IMR-90 (cell line): ENCODE measurements at regions not wholly inside any gene's neighbourhood (a gene's known extent, or its start where the extent isn't known, plus 50 kb on each side); places are given as distances from the start of the nearest gene placed in this dataset.

ENCODE experiments used
- ATAC-seq: fragments of 200-7000 bp; cut with Tn5 transposase; 2 replicates; pipeline ENCODE4 v1.9.1; 2020; ENCODE audit warnings: low read depth, mild to moderate bottlenecking, moderate library complexity
- BruUV-seq: library from RNA; stranded (reverse); fragments of 400-500 nt; replicated peaks from 2 replicates; lab custom pipeline; 2021; lab: Mats Ljungman, UMichigan
- CTCF ChIA-PET: fragments of 300-600 bp; formaldehyde crosslinking; extraction: SDS; loops from one replicate; lab custom pipeline; 2021; ENCODE audit warnings: antibody characterized with exemption; lab: Yijun Ruan, JAX
- POLR2A ChIA-PET: fragments of 300-600 bp; sonication (Branson Sonifier 250); formaldehyde crosslinking; loops from one replicate; lab custom pipeline; 2022; ENCODE audit warnings: antibody characterized with exemption; ENCODE audit not compliant: unreplicated experiment; lab: Charles Lee
- DNase-seq: peaks from one replicate; pipeline ENCODE4 v3.0.0; 2013
- H2AFZ ChIP-seq: replicated peaks from 2 replicates; pipeline ENCODE3; 2013; ENCODE audit warnings: low read length, mild to moderate bottlenecking; ENCODE audit not compliant: poor library complexity
- H2AK5ac ChIP-seq: 2 replicates; pipeline ENCODE4 v1.6.1; 2013; ENCODE audit warnings: low read depth, low read length, inconsistent platforms
- H2AK9ac ChIP-seq: replicated peaks from 2 replicates; pipeline ENCODE3; 2013; ENCODE audit warnings: mild to moderate bottlenecking, low read depth, low read length, moderate library complexity; ENCODE audit not compliant: poor library complexity
- H2BK120ac ChIP-seq: 2 replicates; pipeline ENCODE4 v1.6.1; 2013; ENCODE audit warnings: low read depth, low read length, inconsistent platforms
- H2BK15ac ChIP-seq: 3 replicates; pipeline ENCODE4 v1.6.1; 2013; ENCODE audit warnings: low read depth, low read length, inconsistent platforms
- H2BK20ac ChIP-seq: 2 replicates; pipeline ENCODE4 v1.6.1; 2013; ENCODE audit warnings: low read depth, mild to moderate bottlenecking, inconsistent platforms, low read length, moderate library complexity
- H2BK5ac ChIP-seq: 2 replicates; pipeline ENCODE4 v1.6.1; 2013; ENCODE audit warnings: mild to moderate bottlenecking, low read depth, low read length, inconsistent platforms; ENCODE audit not compliant: poor library complexity, severe bottlenecking
- H3K14ac ChIP-seq: replicated peaks from 2 replicates; pipeline ENCODE4 v1.6.1; 2013; ENCODE audit warnings: low read depth, low read length, inconsistent platforms
- H3K18ac ChIP-seq: 2 replicates; pipeline ENCODE4 v1.6.1; 2013; ENCODE audit warnings: low read depth, low read length, control low read depth
- H3K23ac ChIP-seq: 2 replicates; pipeline ENCODE4 v1.6.1; 2013; ENCODE audit warnings: low read depth, low read length, inconsistent platforms
- H3K27ac ChIP-seq: 2 replicates; pipeline ENCODE4 v1.5.1; 2013; ENCODE audit warnings: mild to moderate bottlenecking, control low read depth, low read length; ENCODE audit not compliant: insufficient read depth
- H3K27me3 ChIP-seq: 2 replicates; pipeline ENCODE4 v1.6.1; 2013; ENCODE audit warnings: low read length; ENCODE audit not compliant: control insufficient read depth, insufficient read depth
- H3K36me3 ChIP-seq: 2 replicates; pipeline ENCODE4 v1.6.1; 2013; ENCODE audit warnings: low read length, mixed read lengths; ENCODE audit not compliant: control insufficient read depth, insufficient read depth
- H3K4ac ChIP-seq: 2 replicates; pipeline ENCODE4 v1.6.1; 2013; ENCODE audit warnings: low read depth, low read length, inconsistent platforms
- H3K4me1 ChIP-seq: 2 replicates; pipeline ENCODE4 v1.6.1; 2013; ENCODE audit warnings: low read length, mixed read lengths; ENCODE audit not compliant: control insufficient read depth, insufficient read depth
- H3K4me2 ChIP-seq: 2 replicates; pipeline ENCODE4 v1.6.1; 2013; ENCODE audit warnings: low read depth, mild to moderate bottlenecking, control low read depth, low read length, moderate library complexity
- H3K4me3 ChIP-seq: 2 replicates; pipeline ENCODE4 v1.5.1; 2013; ENCODE audit warnings: low read depth, mild to moderate bottlenecking, control low read depth, low read length, moderate library complexity; ENCODE audit not compliant: insufficient read depth
- H3K56ac ChIP-seq: 2 replicates; pipeline ENCODE4 v1.6.1; 2013; ENCODE audit warnings: low read length, inconsistent platforms; ENCODE audit not compliant: insufficient read depth; ENCODE audit errors: extremely low read depth
- H3K79me1 ChIP-seq, 2 experiments: 2 replicates each; pipeline ENCODE4 v1.6.1; 2013; ENCODE audit warnings: low read length in 2 of 2, inconsistent platforms in 1 of 2, low read depth in 1 of 2
- H3K9ac ChIP-seq: 2 replicates; pipeline ENCODE4 v1.6.1; 2013; ENCODE audit warnings: low read depth, low read length, control low read depth
- H3K9me1 ChIP-seq: 2 replicates; pipeline ENCODE4 v1.6.1; 2013; ENCODE audit warnings: low read length, inconsistent platforms; ENCODE audit not compliant: insufficient read depth
- H3K9me3 ChIP-seq: 2 replicates; pipeline ENCODE4 v1.6.1; 2013; ENCODE audit warnings: low read length; ENCODE audit not compliant: control insufficient read depth, insufficient read depth
- H4K20me1 ChIP-seq: 2 replicates; pipeline ENCODE4 v1.6.1; 2013; ENCODE audit warnings: low read length, inconsistent platforms; ENCODE audit not compliant: insufficient read depth
- H4K5ac ChIP-seq: 2 replicates; pipeline ENCODE4 v1.6.1; 2013; ENCODE audit warnings: mild to moderate bottlenecking, low read depth, low read length, control low read depth
- H4K8ac ChIP-seq, 2 experiments: 2 replicates each; pipeline ENCODE4 v1.6.1; 2013; ENCODE audit warnings: low read depth in 2 of 2, low read length in 2 of 2, control low read depth in 1 of 2, inconsistent platforms in 1 of 2
- H4K91ac ChIP-seq: 2 replicates; pipeline ENCODE4 v1.6.1; 2013; ENCODE audit warnings: low read depth, low read length, inconsistent platforms; ENCODE audit not compliant: insufficient read depth
- FOS ChIP-seq: fragments of 150-350 bp; IDR thresholded peaks from 2 replicates; pipeline ENCODE4 v1.6.1; 2016; ENCODE audit warnings: low read depth, low read length
- MAZ ChIP-seq: IDR thresholded peaks from 2 replicates; pipeline ENCODE4 v1.6.1; 2012; ENCODE audit warnings: low read depth, mild to moderate bottlenecking, low read length, improper control_type of control experiment, moderate library complexity, borderline replicate concordance
- WGBS, 2 experiments: methylation state at CpG; one replicate each; pipeline versions ENCODE4 v1.1.5 to v1.1.7; 2013; ENCODE audit warnings: missing lambda C conversion rate in 2 of 2; ENCODE audit not compliant: insufficient read length in 1 of 2; ENCODE audit errors: extremely low coverage in 2 of 2; 5-methylcytosine and 5-hydroxymethylcytosine counted together
- dilution Hi-C: fragments of 300-500 bp; cut with HindIII; formaldehyde crosslinking; loops from one replicate; pipeline ENCODE4 v1.14.3; 2018; ENCODE audit warnings: low sequenced_read_pairs; ENCODE audit not compliant: unreplicated experiment
- in situ Hi-C: fragments of 300-500 bp; cut with MboI; formaldehyde crosslinking; loops from 3 replicates; pipeline ENCODE4 v1.14.3; 2019; ENCODE audit warnings: low sequenced_read_pairs, inconsistent platforms, mixed read lengths
- intact Hi-C: fragments of 100-400 bp; cut with micrococcal nuclease; formaldehyde crosslinking; loops from 2 replicates; pipeline ENCODE4 v1.10.0; 2022

DNA sequence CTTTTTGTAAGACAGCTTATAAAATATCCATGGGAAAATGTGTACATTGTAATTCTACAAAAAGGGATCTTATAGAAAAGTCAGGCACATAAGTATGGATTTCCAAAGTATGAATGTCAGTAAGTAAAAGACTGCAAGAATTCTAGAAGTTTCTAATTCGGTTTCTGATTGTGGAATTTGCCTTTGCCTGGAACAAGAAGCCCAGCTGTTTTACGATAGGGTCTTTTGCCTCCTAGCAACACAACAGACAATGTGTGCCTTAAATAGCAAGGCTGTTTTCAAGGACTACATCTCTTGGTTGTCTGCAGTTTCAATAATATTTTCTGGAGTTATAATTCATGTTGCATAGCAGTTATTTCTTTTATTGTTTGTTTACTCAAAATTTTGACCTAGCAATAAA lies 312.9 kb downstream of the MTX2 start:
- dilution Hi-C loops: no loop called here
- POLR2A ChIA-PET: no interaction called here
- no TSS peak for BruUV-seq

More for the DNA sequence above, 312.9 kb downstream of the MTX2 start:
- Histone ChIP-seq H2AK5ac (no peak overlapping the region), H3K27me3 (no peaks in the 10 kb centered on the region; the same call in 1 of the 2 replicates), H2AK9ac (no peak overlapping the region), H2BK15ac (no peak overlapping the region), H3K18ac (peak overlapping the region; percentile 59; the same call in 1 of the 2 replicates), H4K20me1 (no peaks in the 10 kb centered on the region), H3K14ac (no peak overlapping the region), H4K91ac (no peak overlapping the region), H3K4me3 (no peak overlapping the region), H4K8ac (no peak overlapping the region), H3K79me1 (no peaks in the 10 kb centered on the region), H3K23ac (no peak overlapping the region), H3K9me3 (no peaks in the 10 kb centered on the region), H2BK20ac (no peak overlapping the region), H3K36me3 (no peaks in the 10 kb centered on the region), H3K9me1 (no peaks in the 10 kb centered on the region), H2AFZ (no peak overlapping the region), H4K5ac (no peak overlapping the region), H3K4ac (no peak overlapping the region), H3K9ac (no peak overlapping the region), H3K27ac (no peak overlapping the region), H3K4me2 (no peak overlapping the region), H2BK120ac (no peak overlapping the region), H3K56ac (no peak overlapping the region), H2BK5ac (no peak overlapping the region), H3K4me1 (peaks cover 4% of the 10 kb centered on the region; the same call in 1 of the 2 replicates)
- ATAC-seq: no peak
- CTCF ChIA-PET: interaction anchor here (1.5 kb wide), 1 partner anchor 442 kb away, joined by 6 read pairs; no protein-coding TSS in a partner anchor
- TF ChIP-seq FOS (no peak), MAZ (no peak)
- in situ Hi-C loops: no loop called here
- intact Hi-C loops: no loop called here
- no peak for DNase-seq
- no CpG with 5 or more reads among the region's 2 CpGs for WGBS, 2 experiments
